HCT116 (cell line): ENCODE measurements at regions not wholly inside any gene's neighbourhood (a gene's known extent, or its start where the extent isn't known, plus 50 kb on each side); places are given as distances from the start of the nearest gene placed in this dataset.
A peak's percentile ranks its signal among the peaks of the same experiment; 100 is the strongest.
"Not testable (repeated sequence)": the region's sequence is repeated elsewhere in the genome, so short reads cannot be mapped to it uniquely, and the experiment has no call there.

ENCODE experiments used
- ATAC-seq: fragments of 200-7000 bp; cut with Tn5 transposase; 2 replicates; pipeline ENCODE4 v1.9.1; 2020; ENCODE audit warnings: mild to moderate bottlenecking, moderate library complexity
- BruUV-seq: library from RNA; stranded (reverse); fragments of 400-500 nt; replicated peaks from 2 replicates; lab custom pipeline; 2021; lab: Mats Ljungman, UMichigan
- CTCF ChIA-PET: fragments of 300-600 bp; sonication (Branson Sonifier 250); formaldehyde crosslinking; loops from one replicate; lab custom pipeline; 2021; ENCODE audit warnings: antibody characterized with exemption; lab: Charles Lee
- POLR2A ChIA-PET: fragments of 300-600, 350-600 bp; sonication (Branson Sonifier 250); formaldehyde crosslinking; loops from one replicate; lab custom pipeline; 2021; ENCODE audit warnings: antibody characterized with exemption; lab: Charles Lee
- RAD21 ChIA-PET, 2 experiments: fragments of 300-600 bp; sonication (Branson Sonifier 250); formaldehyde crosslinking; loops; one replicate each; lab custom pipeline; 2023; ENCODE audit warnings: low total read pairs in 2 of 2; ENCODE audit not compliant: uncharacterized antibody in 2 of 2, unreplicated experiment in 2 of 2, low non-redundant PET in 1 of 2; lab: Charles Lee
- DNase-seq: peaks from one replicate; pipeline ENCODE4 v3.0.0-alpha.2; 2010; ENCODE audit warnings: low read depth, low spot score
- H2AFZ ChIP-seq: fragments of 200-600 bp; shearing (Covaris generic), sonication (generic); 2 replicates; pipeline ENCODE4 v1.6.1; 2017; ENCODE audit warnings: low read depth, mixed run types, mixed read lengths, antibody characterized with exemption, low read length; ENCODE audit not compliant: poor library complexity, severe bottlenecking
- H3K27ac ChIP-seq: 2 replicates; pipeline ENCODE4 v1.5.1; 2012; ENCODE audit warnings: low read depth, low read length
- H3K27me3 ChIP-seq: fragments of 200-600 bp; sonication (generic); 2 replicates; pipeline ENCODE4 v1.6.1; 2016; ENCODE audit warnings: mixed run types, low read length, mixed read lengths; ENCODE audit not compliant: insufficient read depth
- H3K36me3 ChIP-seq, 2 experiments: fragments of 200-500 bp in 1 of 2; fragments of 200-600 bp in 1 of 2; sonication (Bioruptor generic) in 1 of 2; sonication (generic) in 1 of 2; 2 replicates each; pipeline versions ENCODE4 v1.5.1 to v1.6.1; 2014 to 2016; ENCODE audit warnings: low read length in 2 of 2, inconsistent platforms in 1 of 2, mixed read lengths in 1 of 2, mixed run types in 1 of 2; ENCODE audit not compliant: insufficient read depth in 2 of 2, control insufficient read depth in 1 of 2
- H3K4me1 ChIP-seq, 2 experiments: fragments of 200-600 bp in 1 of 2; sonication (generic) in 1 of 2; 2 replicates each; pipeline versions ENCODE4 v1.5.1 to v1.6.1; 2012 to 2017; ENCODE audit warnings: low read length in 2 of 2, inconsistent platforms in 1 of 2, mild to moderate bottlenecking in 1 of 2, mixed read lengths in 1 of 2, mixed run types in 1 of 2, moderate library complexity in 1 of 2; ENCODE audit not compliant: insufficient read depth in 2 of 2, control insufficient read depth in 1 of 2
- H3K4me2 ChIP-seq: fragments of 200-600 bp; sonication (generic); 2 replicates; pipeline ENCODE4 v1.6.1; 2017; ENCODE audit warnings: mixed run types, low read length, mixed read lengths
- H3K4me3 ChIP-seq, 2 experiments: fragments of 200-600 bp in 1 of 2; sonication (generic) in 1 of 2; replicated peaks in 1 of 2; 2 replicates each; pipeline ENCODE4 v1.5.1; 2011 to 2016; ENCODE audit warnings: low read length in 2 of 2, control low read depth in 1 of 2, low read depth in 1 of 2, mild to moderate bottlenecking in 1 of 2, mixed read lengths in 1 of 2, mixed run types in 1 of 2
- H3K79me2 ChIP-seq: fragments of 200-600 bp; sonication (generic); 2 replicates; pipeline ENCODE4 v1.6.1; 2017; ENCODE audit warnings: mild to moderate bottlenecking, mixed run types, low read length, moderate library complexity, mixed read lengths; ENCODE audit not compliant: insufficient read depth
- H3K9ac ChIP-seq: fragments of 200-600 bp; sonication (generic); 2 replicates; pipeline ENCODE4 v1.6.1; 2016; ENCODE audit warnings: low read length, mixed read lengths
- H3K9me2 ChIP-seq: fragments of 200-600 bp; sonication (generic), shearing (Covaris generic); 2 replicates; pipeline ENCODE4 v1.6.1; 2017; ENCODE audit warnings: mixed run types, mild to moderate bottlenecking, moderate library complexity; ENCODE audit not compliant: insufficient read depth
- H3K9me3 ChIP-seq, 2 experiments: fragments of 200-500 bp in 1 of 2; fragments of 200-600 bp in 1 of 2; sonication (Bioruptor generic) in 1 of 2; sonication (generic) in 1 of 2; 2 replicates each; pipeline ENCODE4 v1.6.1; 2014 to 2017; ENCODE audit warnings: low read length in 2 of 2, mixed read lengths in 2 of 2, inconsistent platforms in 1 of 2, low read depth in 1 of 2, mild to moderate bottlenecking in 1 of 2, mixed run types in 1 of 2, moderate library complexity in 1 of 2; ENCODE audit not compliant: control insufficient read depth in 1 of 2, insufficient read depth in 1 of 2
- H4K20me1 ChIP-seq: fragments of 200-600 bp; sonication (generic), shearing (Covaris generic); 2 replicates; pipeline ENCODE4 v1.6.1; 2017; ENCODE audit warnings: mixed run types, mild to moderate bottlenecking, moderate library complexity; ENCODE audit not compliant: insufficient read depth
- CTCF ChIP-seq, 3 experiments: fragments of 200-600 bp in 1 of 3; sonication (generic) in 1 of 3; IDR thresholded peaks in 2 of 3; conservative IDR thresholded peaks in 1 of 3; 2 replicates each; pipeline ENCODE4 v1.5.1; 2012 to 2017; ENCODE audit warnings: low read depth in 2 of 3, low read length in 2 of 3, antibody characterized with exemption in 1 of 3, borderline replicate concordance in 1 of 3, control low read depth in 1 of 3, mild to moderate bottlenecking in 1 of 3, mixed read lengths in 1 of 3, mixed run types in 1 of 3, moderate library complexity in 1 of 3; ENCODE audit not compliant: insufficient read depth in 1 of 3
- RAD21 ChIP-seq: IDR thresholded peaks from 2 replicates; pipeline ENCODE4 v1.6.1; 2012; ENCODE audit warnings: low read depth, mild to moderate bottlenecking
- intact Hi-C: fragments of 100-400 bp; cut with micrococcal nuclease; formaldehyde crosslinking; loops from 2 replicates; pipeline ENCODE4 v1.10.0; 2022

GRCh38 chr13:24968416-24968815 is 127.5 kb upstream of the PABPC3 start:
- ChIA-PET CTCF (interaction anchor here (1.1 to 1.9 kb wide), 7 partner anchors 27 to 390 kb away, joined by 3 to 10 read pairs (median 5); no protein-coding TSS in a partner anchor), POLR2A (interaction anchor here (0.6 to 0.7 kb wide), 2 partner anchors 275 to 388 kb away, joined by 3 to 4 read pairs; no protein-coding TSS in a partner anchor), RAD21 (interaction anchor here (0.6 to 0.9 kb wide), 2 partner anchors 274 to 388 kb away, joined by 3 read pairs; no protein-coding TSS in a partner anchor)
- Histone ChIP-seq H3K9ac (peak overlapping the region; percentile 60), H2AFZ (peak overlapping the region; percentile 74), H3K4me2 (peak overlapping the region; percentile 80), H3K4me3 (peak overlapping the region; percentile 45 to 67), H3K27ac (0 out of 2 replicates have a peak overlapping the region, but pooled peaks have one; percentile 40)
- H4K20me1 ChIP-seq, H3K9me2 ChIP-seq, BruUV-seq, H3K79me2 ChIP-seq, H3K9me3 ChIP-seq, H3K4me1 ChIP-seq, H3K27me3 ChIP-seq, H3K36me3 ChIP-seq: not testable (repeated sequence)
- ATAC-seq = peak; percentile 82
- intact Hi-C loops = loop anchor here (5.0 kb wide), 1 partner anchor 386 kb away; no protein-coding TSS in a partner anchor
- DNase-seq = peak; percentile 18
- TF ChIP-seq RAD21 = peak; percentile 38
- peak; percentile 26 to 54 (median 45); a peak in 4 of 6 replicates for TF ChIP-seq CTCF (IDR thresholded peaks at IDR 0.05 in 2 of 3, conservative IDR thresholded peaks at IDR 0.05 in 1 of 3; ENCODE audit: borderline replicate concordance in 1 of 3, insufficient read depth in 1 of 3, low read depth in 2 of 3, low read length in 2 of 3)

GRCh38 chr13:24973102-24973501 is 122.8 kb upstream of the PABPC3 start:
- H3K4me1 ChIP-seq, H3K9me2 ChIP-seq, DNase-seq, H3K9ac ChIP-seq, BruUV-seq, H3K27me3 ChIP-seq, H3K79me2 ChIP-seq, RAD21 ChIA-PET, H3K27ac ChIP-seq, H2AFZ ChIP-seq, H3K9me3 ChIP-seq, H3K4me2 ChIP-seq, H3K4me3 ChIP-seq, CTCF ChIA-PET, H3K36me3 ChIP-seq, POLR2A ChIA-PET, H4K20me1 ChIP-seq, intact Hi-C loops, ATAC-seq: not testable (repeated sequence)

- H3K4me3 ChIP-seq, H3K9me3 ChIP-seq, ATAC-seq, H3K27ac ChIP-seq, H2AFZ ChIP-seq, H3K79me2 ChIP-seq, DNase-seq, H4K20me1 ChIP-seq, RAD21 ChIA-PET, POLR2A ChIA-PET, BruUV-seq, H3K36me3 ChIP-seq, H3K27me3 ChIP-seq, H3K9ac ChIP-seq, H3K4me1 ChIP-seq, H3K4me2 ChIP-seq, H3K9me2 ChIP-seq, intact Hi-C loops: not testable (repeated sequence)
- CTCF ChIA-PET = interaction anchor here (1.2 kb wide), 1 partner anchor 14 kb away, joined by 3 read pairs; no protein-coding TSS in a partner anchor
Measured at GRCh38 chr13:24981181-24981803, 114.6 kb upstream of the PABPC3 start.
